Mucosa of descending colon (tissue), 3 donors: ENCODE measurements at regions not wholly inside any gene's neighbourhood (a gene's known extent, or its start where the extent isn't known, plus 50 kb on each side); places are given as distances from the start of the nearest gene placed in this dataset.
"Not testable (repeated sequence)": the region's sequence is repeated elsewhere in the genome, so short reads cannot be mapped to it uniquely, and the experiment has no call there.

ENCODE experiments used
- ATAC-seq: fragments of 200-7000 bp; cut with Tn5 transposase; one replicate; pipeline ENCODE4 v1.9.1; 2020; ENCODE audit warnings: mild to moderate bottlenecking, moderate library complexity
- DNase-seq, 3 donors: peaks; one replicate each; pipeline ENCODE4 v3.0.0-alpha.2; 2020
- H3K36me3 ChIP-seq: fragments of 200-600 bp; one replicate; pipeline ENCODE4 v1.8.0; 2021; ENCODE audit warnings: low read depth, mild to moderate bottlenecking
- H3K4me1 ChIP-seq: fragments of 200-600 bp; one replicate; pipeline ENCODE4 v1.8.0; 2021; ENCODE audit warnings: low read depth, mild to moderate bottlenecking
- H3K4me3 ChIP-seq: fragments of 200-600 bp; one replicate; pipeline ENCODE4 v1.8.0; 2021; ENCODE audit warnings: mild to moderate bottlenecking
- H3K9me3 ChIP-seq: fragments of 200-600 bp; one replicate; pipeline ENCODE4 v1.8.0; 2021; ENCODE audit warnings: mild to moderate bottlenecking
- CTCF ChIP-seq: fragments of 200-600 bp; IDR thresholded peaks from one replicate; pipeline ENCODE4 v1.8.0; 2022; ENCODE audit warnings: antibody characterized with exemption, mild to moderate bottlenecking
- intact Hi-C, 2 donors: fragments of 100-400 bp; cut with DNase I in 1 of 2; cut with micrococcal nuclease in 1 of 2; formaldehyde crosslinking; loops; one replicate each; pipeline versions ENCODE4 v1.11.0 to v1.11.1; 2022; cut with DNase I, micrococcal nuclease
- donor health status: DM: no; HTN: no; CAD: no; lungs with moderate emphysema.
- donor health status: DM: no; HTN: no; CAD: no.
- donor health status: DM: no; HTN: yes; CAD: no.

- DNase-seq (no peak), ATAC-seq (no peak)
- Histone ChIP-seq H3K4me1 (no peaks in the 10 kb centered on the region), H3K4me3 (no peak overlapping the region), H3K9me3 (peaks cover 72% of the 10 kb centered on the region), H3K36me3 (no peaks in the 10 kb centered on the region)
- intact Hi-C loops, result no loop called here
- TF ChIP-seq CTCF, result no peak
These were observed 147.8 kb upstream of the FOXD4L5 start for GRCh38 chr9:65432722-65433323.

- no peak for TF ChIP-seq CTCF
- intact Hi-C loops, result no loop called here
- Histone ChIP-seq H3K9me3 (peaks cover 76% of the 10 kb centered on the region), H3K4me1 (no peaks in the 10 kb centered on the region), H3K36me3 (no peaks in the 10 kb centered on the region), H3K4me3 (no peak overlapping the region)
- DNase-seq, result no peak
- ATAC-seq, result no peak
These were observed 147.0 kb upstream of the FOXD4L5 start for GRCh38 chr9:65432051-65432450.

GRCh38 chr9:65430221-65430620, 145.2 kb upstream of the FOXD4L5 start:
- DNase-seq, result no peak
- no peak for TF ChIP-seq CTCF
- ATAC-seq, result no peak
- Histone ChIP-seq H3K9me3 (peaks cover 82% of the 10 kb centered on the region), H3K4me1 (no peaks in the 10 kb centered on the region), H3K4me3 (no peak overlapping the region), H3K36me3 (no peaks in the 10 kb centered on the region)
- intact Hi-C loops, result no loop called here

- ATAC-seq, intact Hi-C loops, H3K4me1 ChIP-seq, H3K4me3 ChIP-seq, H3K36me3 ChIP-seq, DNase-seq: not testable (repeated sequence)
- peaks cover 71% of the 10 kb centered on the region for H3K9me3 ChIP-seq
These were observed 142.4 kb upstream of the FOXD4L5 start for GRCh38 chr9:65427361-65427760.

- H3K9me3 ChIP-seq, result peaks cover 66% of the 10 kb centered on the region
- H3K36me3 ChIP-seq, ATAC-seq, intact Hi-C loops, DNase-seq, H3K4me1 ChIP-seq, H3K4me3 ChIP-seq: not testable (repeated sequence)
These were observed 141.8 kb upstream of the FOXD4L5 start for GRCh38 chr9:65426813-65427212.

- Histone ChIP-seq H3K4me1 (no peaks in the 10 kb centered on the region), H3K9me3 (peaks cover 61% of the 10 kb centered on the region), H3K4me3 (no peak overlapping the region), H3K36me3 (no peaks in the 10 kb centered on the region)
- intact Hi-C loops, result no loop called here
- TF ChIP-seq CTCF, result no peak
- ATAC-seq, result no peak
- DNase-seq, result no peak
These were observed 141.2 kb upstream of the FOXD4L5 start for GRCh38 chr9:65426231-65426630.

- DNase-seq, H3K36me3 ChIP-seq, ATAC-seq, H3K4me1 ChIP-seq, H3K4me3 ChIP-seq, intact Hi-C loops: not testable (repeated sequence)
- H3K9me3 ChIP-seq, result peaks cover 56% of the 10 kb centered on the region
These were observed 140.2 kb upstream of the FOXD4L5 start for GRCh38 chr9:65425183-65425582.

GRCh38 chr9:65424437-65424984, 139.5 kb upstream of the FOXD4L5 start:
- H3K4me1 ChIP-seq, ATAC-seq, intact Hi-C loops, H3K36me3 ChIP-seq, DNase-seq, H3K4me3 ChIP-seq: not testable (repeated sequence)
- peaks cover 50% of the 10 kb centered on the region for H3K9me3 ChIP-seq

- H3K4me1 ChIP-seq, H3K36me3 ChIP-seq, DNase-seq, intact Hi-C loops, H3K4me3 ChIP-seq: not testable (repeated sequence)
- H3K9me3 ChIP-seq, result peaks cover 47% of the 10 kb centered on the region
- ATAC-seq, result peak; percentile 12
These were observed 138.9 kb upstream of the FOXD4L5 start for GRCh38 chr9:65423691-65424436.
